Neural cell (in vitro differentiated cells): ENCODE measurements at regions not wholly inside any gene's neighbourhood (a gene's known extent, or its start where the extent isn't known, plus 50 kb on each side); places are given as distances from the start of the nearest gene placed in this dataset.

ENCODE experiments used
- H2AFZ ChIP-seq: fragments of 200-600, 300-800 bp; sonication (generic), shearing (Covaris generic); 2 replicates; pipeline ENCODE4 v1.6.0; 2014; ENCODE audit warnings: low read depth, mild to moderate bottlenecking, antibody characterized with exemption, low read length, moderate library complexity
- H3F3A ChIP-seq: fragments of 200-600 bp; shearing (Covaris generic); 2 replicates; pipeline ENCODE4 v1.6.1; 2016; ENCODE audit warnings: mild to moderate bottlenecking, moderate library complexity, mixed read lengths, antibody characterized with exemption, low read length; ENCODE audit not compliant: insufficient read depth, poor library complexity, severe bottlenecking
- H3K27ac ChIP-seq: fragments of 200-600, 300-800 bp; sonication (generic), shearing (Covaris generic); 2 replicates; pipeline ENCODE4 v1.5.1; 2014; ENCODE audit warnings: mild to moderate bottlenecking, low read length, moderate library complexity
- H3K27me3 ChIP-seq: fragments of 300-800, 200-600 bp; sonication (generic), shearing (Covaris generic); 2 replicates; pipeline ENCODE4 v1.6.0; 2014; ENCODE audit warnings: mild to moderate bottlenecking, low read depth, low read length, moderate library complexity; ENCODE audit not compliant: insufficient read depth
- H3K36me3 ChIP-seq: fragments of 300-800, 200-600 bp; sonication (generic), shearing (Covaris generic); 2 replicates; pipeline ENCODE4 v1.5.1; 2014; ENCODE audit warnings: mild to moderate bottlenecking, antibody characterized with exemption, low read length, moderate library complexity; ENCODE audit not compliant: insufficient read depth
- H3K4me2 ChIP-seq: fragments of 300-800, 200-600 bp; sonication (generic), shearing (Covaris generic); 2 replicates; pipeline ENCODE4 v1.6.0; 2014; ENCODE audit warnings: mild to moderate bottlenecking, low read length
- H3K4me3 ChIP-seq: fragments of 300-800, 200-600 bp; sonication (generic), shearing (Covaris generic); 2 replicates; pipeline ENCODE4 v1.5.1; 2014; ENCODE audit warnings: mild to moderate bottlenecking, low read length, moderate library complexity
- H3K79me2 ChIP-seq: fragments of 200-600 bp; shearing (Covaris generic); replicated peaks from 2 replicates; pipeline ENCODE4 v1.6.0; 2014; ENCODE audit warnings: mild to moderate bottlenecking, low read length, moderate library complexity; ENCODE audit not compliant: insufficient read depth
- H3K9ac ChIP-seq: fragments of 300-800, 200-600 bp; sonication (generic), shearing (Covaris generic); 2 replicates; pipeline ENCODE4 v1.6.1; 2016; ENCODE audit warnings: mild to moderate bottlenecking, low read length, mixed read lengths
- H3K9me2 ChIP-seq: fragments of 200-600 bp; shearing (Covaris generic); 2 replicates; pipeline ENCODE4 v1.6.1; 2016; ENCODE audit warnings: mild to moderate bottlenecking, low read length, mixed read lengths; ENCODE audit not compliant: insufficient read depth
- H3K9me3 ChIP-seq: fragments of 200-600, 300-800 bp; sonication (generic), shearing (Covaris generic); 2 replicates; pipeline ENCODE4 v1.6.1; 2016; ENCODE audit warnings: mild to moderate bottlenecking, mixed run types, low read length, moderate library complexity, mixed read lengths
- H4K20me1 ChIP-seq: fragments of 200-600 bp; shearing (Covaris generic); 2 replicates; pipeline ENCODE4 v1.6.1; 2016; ENCODE audit warnings: mild to moderate bottlenecking, mixed run types; ENCODE audit not compliant: insufficient read depth
- CTCF ChIP-seq: fragments of 450-650 bp; IDR thresholded peaks from 2 replicates; pipeline ENCODE4 v1.5.1; 2014; ENCODE audit warnings: antibody characterized with exemption, mild to moderate bottlenecking, moderate library complexity; ENCODE audit not compliant: poor library complexity, severe bottlenecking
- EP300 ChIP-seq: fragments of 450-650 bp; conservative IDR thresholded peaks from 2 replicates; pipeline ENCODE4 v1.6.1; 2014; ENCODE audit warnings: antibody characterized with exemption, mild to moderate bottlenecking, moderate library complexity; ENCODE audit not compliant: poor library complexity, severe bottlenecking
- EZH2 ChIP-seq: fragments of 200-600, 300-800 bp; shearing (Covaris generic), sonication (generic); IDR thresholded peaks from 2 replicates; pipeline ENCODE4 v1.6.1; 2014; ENCODE audit warnings: antibody characterized with exemption, low read length, borderline replicate concordance, mild to moderate bottlenecking; ENCODE audit not compliant: insufficient read depth, poor library complexity, severe bottlenecking
- MXI1 ChIP-seq: fragments of 450-650 bp; conservative IDR thresholded peaks from 2 replicates; pipeline ENCODE4 v1.6.1; 2014; ENCODE audit warnings: antibody characterized with exemption, mild to moderate bottlenecking; ENCODE audit not compliant: poor library complexity, severe bottlenecking
- POLR2AphosphoS5 ChIP-seq: IDR thresholded peaks from 2 replicates; pipeline ENCODE4 v1.6.1; 2012
- RAD21 ChIP-seq: fragments of 450-650 bp; conservative IDR thresholded peaks from 2 replicates; pipeline ENCODE4 v1.6.1; 2014; ENCODE audit warnings: antibody characterized with exemption, mild to moderate bottlenecking, moderate library complexity
- REST ChIP-seq: IDR thresholded peaks from 2 replicates; pipeline ENCODE4 v1.6.1; 2012; ENCODE audit warnings: borderline replicate concordance
- SMC3 ChIP-seq: fragments of 450-650 bp; conservative IDR thresholded peaks from 2 replicates; pipeline ENCODE4 v1.6.1; 2014; ENCODE audit warnings: antibody characterized with exemption, mild to moderate bottlenecking, moderate library complexity; ENCODE audit not compliant: poor library complexity
- TAF1 ChIP-seq: IDR thresholded peaks from 2 replicates; pipeline ENCODE4 v1.6.1; 2012; ENCODE audit warnings: low read depth

GRCh38 chr4:20486433-20486832 is 213.8 kb upstream of the PACRGL start:
- no peak overlapping the region for H3K9ac ChIP-seq
- no peaks in the 10 kb centered on the region for H3K36me3 ChIP-seq
- H3K27me3 ChIP-seq: no peaks in the 10 kb centered on the region
- H2AFZ ChIP-seq: no peak overlapping the region
- TF ChIP-seq TAF1: no peak
- TF ChIP-seq EZH2: no peak
- TF ChIP-seq POLR2AphosphoS5: no peak
- TF ChIP-seq SMC3: no peak
- TF ChIP-seq RAD21: no peak
- no peak for TF ChIP-seq REST
- TF ChIP-seq MXI1: no peak
- TF ChIP-seq EP300: no peak
- TF ChIP-seq CTCF: no peak
- H4K20me1 ChIP-seq: no peaks in the 10 kb centered on the region
- H3K4me3 ChIP-seq: no peak overlapping the region
- no peaks in the 10 kb centered on the region for H3K79me2 ChIP-seq
- no peaks in the 10 kb centered on the region for H3K9me3 ChIP-seq
- no peaks in the 10 kb centered on the region for H3F3A ChIP-seq
- no peak overlapping the region for H3K4me2 ChIP-seq
- H3K27ac ChIP-seq: no peak overlapping the region
- H3K9me2 ChIP-seq: no peaks in the 10 kb centered on the region

GRCh38 chr4:20487446-20487845 is 212.8 kb upstream of the PACRGL start:
- Histone ChIP-seq H3K79me2 (no peaks in the 10 kb centered on the region), H4K20me1 (no peaks in the 10 kb centered on the region), H3K27me3 (no peaks in the 10 kb centered on the region), H3K4me2 (no peak overlapping the region), H2AFZ (no peak overlapping the region), H3K36me3 (no peaks in the 10 kb centered on the region), H3K9ac (no peak overlapping the region), H3K9me3 (no peaks in the 10 kb centered on the region), H3K4me3 (no peak overlapping the region), H3K27ac (no peak overlapping the region), H3K9me2 (no peaks in the 10 kb centered on the region), H3F3A (no peaks in the 10 kb centered on the region)
- TF ChIP-seq MXI1: no peak
- TF ChIP-seq REST: no peak
- no peak for TF ChIP-seq EP300
